A673 (cell line): ENCODE measurements at regions not wholly inside any gene's neighbourhood (a gene's known extent, or its start where the extent isn't known, plus 50 kb on each side); places are given as distances from the start of the nearest gene placed in this dataset.

ENCODE experiments used
- BruUV-seq: library from RNA; stranded (reverse); fragments of 400-500 nt; replicated peaks from 2 replicates; lab custom pipeline; 2021; lab: Mats Ljungman, UMichigan
- CTCF ChIA-PET: fragments of 300-600 bp; sonication (Branson Sonifier 250); formaldehyde crosslinking; loops from one replicate; lab custom pipeline; 2022; ENCODE audit warnings: antibody characterized with exemption; lab: Charles Lee
- POLR2A ChIA-PET: fragments of 300-600 bp; sonication (Branson Sonifier 250); formaldehyde crosslinking; loops from one replicate; lab custom pipeline; 2022; ENCODE audit warnings: antibody characterized with exemption; ENCODE audit not compliant: low non-redundant PET; lab: Charles Lee
- DNase-seq: peaks from one replicate; pipeline ENCODE4 v3.0.0-alpha.2; 2015; ENCODE audit warnings: low spot score
- H3K27ac ChIP-seq: fragments of 200-600 bp; sonication (generic); 2 replicates; pipeline ENCODE4 v1.5.1; 2016; ENCODE audit warnings: mixed run types, low read depth, mild to moderate bottlenecking, mixed read lengths, antibody characterized with exemption, low read length; ENCODE audit not compliant: poor library complexity, severe bottlenecking
- H3K27me3 ChIP-seq: fragments of 200-600 bp; sonication (generic); replicated peaks from 2 replicates; pipeline ENCODE4 v1.6.1; 2017; ENCODE audit warnings: mixed run types, low read depth, mild to moderate bottlenecking, mixed read lengths, antibody characterized with exemption, low read length; ENCODE audit not compliant: insufficient read depth, poor library complexity
- H3K36me3 ChIP-seq: fragments of 200-600 bp; sonication (generic); 2 replicates; pipeline ENCODE4 v1.6.1; 2016; ENCODE audit warnings: mixed run types, mild to moderate bottlenecking, mixed read lengths, antibody characterized with exemption, low read length; ENCODE audit not compliant: insufficient read depth, poor library complexity, severe bottlenecking
- H3K4me1 ChIP-seq: fragments of 200-600 bp; sonication (generic); 2 replicates; pipeline ENCODE4 v1.6.1; 2017; ENCODE audit warnings: mixed run types, mild to moderate bottlenecking, mixed read lengths, antibody characterized with exemption, low read length; ENCODE audit not compliant: insufficient read depth, poor library complexity, severe bottlenecking
- H3K4me3 ChIP-seq: fragments of 200-600 bp; sonication (generic); 2 replicates; pipeline ENCODE4 v1.5.1; 2016; ENCODE audit warnings: low read depth, mixed run types, mild to moderate bottlenecking, mixed read lengths, low read length; ENCODE audit not compliant: poor library complexity, severe bottlenecking
- H3K9me3 ChIP-seq: fragments of 200-600 bp; sonication (generic); 2 replicates; pipeline ENCODE4 v1.6.1; 2016; ENCODE audit warnings: mixed run types, low read depth, mild to moderate bottlenecking, mixed read lengths, antibody characterized with exemption, low read length; ENCODE audit not compliant: poor library complexity, severe bottlenecking
- EZH2 ChIP-seq: fragments of 200-600 bp; sonication (generic); IDR thresholded peaks from 2 replicates; pipeline ENCODE4 v1.6.1; 2017; ENCODE audit warnings: borderline replicate concordance, low read depth, mild to moderate bottlenecking, mixed read lengths, antibody characterized with exemption, low read length; ENCODE audit not compliant: poor library complexity, severe bottlenecking
- intact Hi-C: fragments of 100-400 bp; cut with micrococcal nuclease; formaldehyde crosslinking; loops from one replicate; pipeline ENCODE4 v1.10.0; 2022; ENCODE audit not compliant: unreplicated experiment
- TF ChIP-seq, protein P1 (sequence below): fragments of 300-800, 200-600 bp; sonication (generic); conservative IDR thresholded peaks from 2 replicates; pipeline ENCODE4 v1.5.1; 2017; ENCODE audit warnings: low read depth, mild to moderate bottlenecking, antibody characterized with exemption, low read length, moderate library complexity, mixed read lengths

DNA sequence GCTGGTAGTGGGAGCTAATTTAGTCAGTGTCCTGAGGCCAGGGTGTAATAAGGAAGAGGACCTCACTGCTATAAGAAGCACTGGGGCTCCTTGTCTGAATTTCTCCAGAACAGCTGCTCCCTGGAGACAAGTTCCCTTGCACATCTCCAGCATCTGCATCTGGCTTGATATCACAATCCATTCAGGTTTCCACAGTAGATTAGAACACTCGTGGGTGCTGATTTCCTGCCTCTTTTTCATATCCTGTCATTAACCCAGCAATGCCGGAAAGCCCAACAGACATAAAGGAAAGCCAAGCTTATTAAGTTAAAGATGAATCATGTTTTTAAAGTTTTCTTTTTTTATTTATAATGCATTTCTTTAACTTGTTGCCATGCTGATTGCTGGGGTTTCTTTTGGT is 232.3 kb upstream of the WWC1 start:
- POLR2A ChIA-PET = no interaction called here
- peaks cover 8% of the 10 kb centered on the region for H3K36me3 ChIP-seq
- H3K27ac ChIP-seq = peak overlapping the region; percentile 51
- H3K9me3 ChIP-seq = peaks cover 8% of the 10 kb centered on the region
- BruUV-seq = no TSS peak
- H3K27me3 ChIP-seq = no peaks in the 10 kb centered on the region
- H3K4me3 ChIP-seq = no peak overlapping the region
- CTCF ChIA-PET = no interaction called here
- peak; percentile 70 for DNase-seq
- intact Hi-C loops = no loop called here
- peaks cover 24% of the 10 kb centered on the region for H3K4me1 ChIP-seq
- TF ChIP-seq, protein P1, sequence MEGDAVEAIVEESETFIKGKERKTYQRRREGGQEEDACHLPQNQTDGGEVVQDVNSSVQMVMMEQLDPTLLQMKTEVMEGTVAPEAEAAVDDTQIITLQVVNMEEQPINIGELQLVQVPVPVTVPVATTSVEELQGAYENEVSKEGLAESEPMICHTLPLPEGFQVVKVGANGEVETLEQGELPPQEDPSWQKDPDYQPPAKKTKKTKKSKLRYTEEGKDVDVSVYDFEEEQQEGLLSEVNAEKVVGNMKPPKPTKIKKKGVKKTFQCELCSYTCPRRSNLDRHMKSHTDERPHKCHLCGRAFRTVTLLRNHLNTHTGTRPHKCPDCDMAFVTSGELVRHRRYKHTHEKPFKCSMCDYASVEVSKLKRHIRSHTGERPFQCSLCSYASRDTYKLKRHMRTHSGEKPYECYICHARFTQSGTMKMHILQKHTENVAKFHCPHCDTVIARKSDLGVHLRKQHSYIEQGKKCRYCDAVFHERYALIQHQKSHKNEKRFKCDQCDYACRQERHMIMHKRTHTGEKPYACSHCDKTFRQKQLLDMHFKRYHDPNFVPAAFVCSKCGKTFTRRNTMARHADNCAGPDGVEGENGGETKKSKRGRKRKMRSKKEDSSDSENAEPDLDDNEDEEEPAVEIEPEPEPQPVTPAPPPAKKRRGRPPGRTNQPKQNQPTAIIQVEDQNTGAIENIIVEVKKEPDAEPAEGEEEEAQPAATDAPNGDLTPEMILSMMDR = no peak
- TF ChIP-seq EZH2 = no peak

DNA sequence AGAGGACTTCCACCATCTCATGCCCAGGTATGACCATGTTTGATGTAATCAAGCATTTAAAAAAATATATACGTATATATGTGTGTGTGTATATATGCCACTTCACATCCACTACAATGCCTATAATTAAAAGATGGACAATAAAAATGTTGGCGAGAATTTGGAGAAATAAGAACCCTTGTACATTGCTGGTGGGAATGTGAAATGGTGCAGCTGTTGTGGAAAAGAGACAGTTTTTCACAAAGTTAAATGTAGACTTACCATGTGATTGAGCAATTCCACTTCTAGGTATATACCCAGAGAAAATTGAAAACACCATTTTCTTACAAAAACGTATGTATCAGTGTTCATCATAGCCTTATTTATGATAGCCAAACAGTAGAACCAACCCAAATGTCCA is 229.2 kb upstream of the WWC1 start:
- Histone ChIP-seq H3K27me3 (no peaks in the 10 kb centered on the region), H3K4me1 (peaks cover 24% of the 10 kb centered on the region), H3K9me3 (peaks cover 8% of the 10 kb centered on the region), H3K36me3 (peaks cover 6% of the 10 kb centered on the region), H3K27ac (no peak overlapping the region), H3K4me3 (no peak overlapping the region)
- BruUV-seq = no TSS peak
- no peak for TF ChIP-seq EZH2
- TF ChIP-seq, protein P1 = no peak
- CTCF ChIA-PET = no interaction called here
- POLR2A ChIA-PET = no interaction called here
- intact Hi-C loops = no loop called here
- no peak for DNase-seq

DNA sequence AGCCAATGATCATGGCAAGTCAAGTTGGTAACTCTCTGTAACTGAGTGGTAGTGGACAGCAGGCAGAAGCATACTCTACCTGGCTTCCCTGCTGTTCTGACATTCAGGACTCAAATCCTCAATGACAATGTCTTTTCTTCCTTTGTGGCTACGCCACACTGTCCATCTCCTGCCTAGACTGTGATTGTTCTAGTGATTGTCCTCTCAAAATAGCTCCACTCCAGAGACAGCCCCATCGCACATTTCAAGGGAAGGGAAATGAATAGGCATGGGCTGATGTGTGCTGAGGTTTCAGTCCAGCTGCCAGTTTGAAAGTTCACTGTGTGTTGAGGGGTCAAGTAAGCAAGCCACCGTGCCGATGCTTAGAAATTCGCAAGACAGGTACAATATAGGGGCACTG is 227.0 kb upstream of the WWC1 start:
- TF ChIP-seq, protein P1 = no peak
- no peak for TF ChIP-seq EZH2
- CTCF ChIA-PET = no interaction called here

More for the DNA sequence above, 227.0 kb upstream of the WWC1 start:
- intact Hi-C loops = no loop called here
- BruUV-seq = no TSS peak
- Histone ChIP-seq H3K27me3 (no peaks in the 10 kb centered on the region), H3K4me1 (peaks cover 16% of the 10 kb centered on the region), H3K27ac (no peak overlapping the region), H3K4me3 (no peak overlapping the region), H3K36me3 (peaks cover 4% of the 10 kb centered on the region), H3K9me3 (no peaks in the 10 kb centered on the region)
- DNase-seq = no peak
- POLR2A ChIA-PET = no interaction called here
